HG02840 (cell line): ENCODE measurements at regions not wholly inside any gene's neighbourhood (a gene's known extent, or its start where the extent isn't known, plus 50 kb on each side); places are given as distances from the start of the nearest gene placed in this dataset.
"Not testable (repeated sequence)": the region's sequence is repeated elsewhere in the genome, so short reads cannot be mapped to it uniquely, and the experiment has no call there.

Experiments
- ATAC-seq: cut with Tn5 transposase; IDR thresholded peaks from one replicate; pipeline ENCODE4 v1.9.1; 2021; ENCODE audit warnings: mild to moderate bottlenecking, moderate library complexity, moderate number of reproducible peaks; ENCODE audit not compliant: unreplicated experiment, low FRiP score

GRCh38 chr3:67145738-67146137 is 147.6 kb downstream of the KBTBD8 start:
- no peak for ATAC-seq

DNA sequence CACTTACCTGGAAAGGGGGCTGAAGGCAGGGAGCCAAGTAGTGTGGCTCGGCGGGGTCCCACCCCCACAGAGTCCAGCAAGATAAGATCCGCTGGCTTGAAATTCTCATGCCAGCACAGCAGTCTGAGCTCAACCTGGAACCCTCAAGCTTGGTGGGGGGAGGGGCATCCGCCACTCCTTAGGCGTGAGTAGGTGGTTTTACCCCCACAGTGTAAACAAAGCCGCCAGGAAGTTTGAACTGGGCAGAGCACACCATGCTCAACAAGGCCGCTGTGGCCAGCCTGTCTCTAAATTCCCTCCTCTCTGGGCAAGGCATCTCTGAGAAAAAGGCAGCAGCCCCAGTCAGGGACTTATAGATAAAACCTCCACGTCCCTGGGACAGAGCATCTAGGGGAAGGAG is 156.3 kb downstream of the KBTBD8 start:
- ATAC-seq: no peak

DNA sequence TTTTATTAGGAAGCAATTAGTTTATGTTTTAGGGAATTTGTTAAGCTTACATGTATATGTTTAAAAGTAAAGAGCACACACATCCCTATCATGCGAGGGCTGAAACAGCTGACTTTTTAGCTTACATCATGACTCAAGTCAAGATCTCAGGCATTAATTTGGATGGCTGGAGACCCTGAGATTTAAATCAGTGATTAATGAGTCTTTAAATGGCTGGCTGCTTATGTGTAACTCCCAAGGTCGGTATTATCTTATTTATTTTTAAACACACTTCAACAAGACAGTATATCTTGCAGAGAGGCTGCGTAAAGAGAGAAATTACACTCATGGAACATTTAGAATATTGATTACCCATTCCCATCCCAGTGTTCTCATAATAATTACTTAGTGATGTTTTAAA is 169.4 kb downstream of the KBTBD8 start:
- ATAC-seq: no peak

DNA sequence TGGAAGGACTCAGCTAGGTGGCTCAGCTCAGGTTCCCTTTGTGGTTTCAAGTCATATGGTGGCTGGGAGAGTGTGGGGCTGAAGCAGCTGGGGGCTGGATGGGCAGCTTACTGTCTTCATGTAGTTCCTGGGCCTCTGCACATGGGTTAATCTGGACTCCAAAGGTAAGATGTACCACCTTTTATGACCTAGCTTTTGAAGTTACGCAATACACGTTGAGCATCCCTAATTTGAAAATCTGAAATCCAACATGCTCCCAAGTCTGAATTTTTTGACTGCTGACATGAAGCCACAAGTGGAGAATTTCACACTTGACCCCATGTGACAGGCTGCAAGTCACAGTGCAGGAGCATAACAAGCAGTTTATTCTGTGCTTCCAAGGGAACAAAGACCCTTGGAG is 173.7 kb downstream of the KBTBD8 start:
- ATAC-seq: no peak

GRCh38 chr3:67173130-67173529 is 175.0 kb downstream of the KBTBD8 start:
- ATAC-seq: not testable (repeated sequence)

GRCh38 chr3:67176396-67176795 is 178.3 kb downstream of the KBTBD8 start:
- ATAC-seq: no peak

GRCh38 chr3:67192466-67192865 is 194.4 kb downstream of the KBTBD8 start:
- ATAC-seq: no peak

DNA sequence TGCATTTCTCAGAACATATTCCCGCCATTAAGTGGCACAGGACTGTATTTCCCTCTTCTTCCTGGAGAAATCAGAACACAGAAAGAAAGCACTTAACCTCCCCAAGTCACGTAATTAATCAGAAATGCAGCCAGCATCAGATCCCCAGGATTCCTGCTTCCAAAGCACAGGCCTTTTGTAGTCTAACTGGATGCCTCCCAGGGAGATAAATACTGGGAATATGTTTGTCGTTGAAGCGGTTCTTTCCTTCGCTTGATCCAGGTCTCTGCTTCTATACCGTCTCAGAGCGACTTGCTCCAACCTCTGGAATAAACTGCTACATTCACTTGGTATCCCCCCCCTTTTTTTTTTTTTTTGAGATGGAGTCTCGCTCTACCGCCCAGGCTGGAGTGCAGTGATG is 198.6 kb downstream of the KBTBD8 start:
- no peak for ATAC-seq

DNA sequence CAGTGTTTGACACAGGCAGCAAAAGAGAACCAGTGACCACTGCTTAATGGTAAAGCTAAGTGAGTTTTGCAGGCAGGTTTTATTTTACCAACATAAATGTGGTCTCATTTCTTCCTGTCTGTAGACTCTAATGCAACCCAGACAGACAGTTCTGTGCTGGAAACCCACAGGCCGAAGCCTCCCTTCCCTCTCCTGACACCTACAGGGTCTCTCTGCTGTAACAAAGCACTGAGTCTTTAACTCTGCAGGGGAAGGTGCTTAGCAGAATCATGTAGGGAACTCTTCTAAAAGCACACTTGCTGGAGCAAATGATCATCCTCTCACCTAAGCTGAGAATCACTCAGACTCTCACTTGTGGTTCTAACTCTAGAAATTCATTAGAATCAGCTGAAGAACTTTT is 200.3 kb downstream of the KBTBD8 start:
- no peak for ATAC-seq

- ATAC-seq: no peak
These were observed 202.5 kb downstream of the KBTBD8 start for GRCh38 chr3:67200618-67201017.

DNA sequence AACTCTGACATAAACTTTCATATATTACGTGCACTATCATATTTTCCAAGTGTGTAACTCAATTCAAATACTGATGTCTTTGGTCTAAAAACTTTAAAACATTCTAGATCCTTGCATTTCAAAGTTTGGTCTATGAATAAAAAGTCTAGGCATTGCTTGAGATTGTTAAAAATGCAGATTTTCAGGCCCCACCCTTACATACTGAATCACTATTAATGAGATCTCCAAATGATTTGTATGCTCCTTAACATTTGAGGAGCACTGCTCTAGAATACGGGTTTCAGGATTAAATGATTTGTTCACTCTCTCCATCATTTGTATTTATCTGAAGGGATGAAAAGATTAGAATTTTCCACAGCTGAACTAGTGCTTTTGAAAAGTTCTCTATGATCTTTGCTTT is 202.9 kb downstream of the KBTBD8 start:
- ATAC-seq: no peak

DNA sequence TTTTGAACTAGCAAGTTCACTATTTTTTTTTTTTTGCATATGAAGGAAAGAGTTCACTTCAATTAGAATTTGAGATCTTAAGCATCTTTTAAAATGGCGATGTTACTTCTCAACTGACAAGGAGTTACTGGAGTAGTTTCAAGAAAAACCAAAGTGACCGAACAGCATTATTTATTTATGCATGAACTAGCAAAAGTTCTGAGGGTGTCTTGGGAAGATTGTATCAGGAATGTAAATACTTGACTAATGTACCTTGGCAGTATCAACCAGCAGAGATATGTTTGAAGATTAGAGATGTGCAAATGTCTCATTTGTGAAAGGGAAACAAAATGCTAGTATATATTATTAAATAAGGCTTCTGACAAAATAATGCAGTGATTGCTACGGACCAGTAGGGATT is 203.9 kb downstream of the KBTBD8 start:
- no peak for ATAC-seq

DNA sequence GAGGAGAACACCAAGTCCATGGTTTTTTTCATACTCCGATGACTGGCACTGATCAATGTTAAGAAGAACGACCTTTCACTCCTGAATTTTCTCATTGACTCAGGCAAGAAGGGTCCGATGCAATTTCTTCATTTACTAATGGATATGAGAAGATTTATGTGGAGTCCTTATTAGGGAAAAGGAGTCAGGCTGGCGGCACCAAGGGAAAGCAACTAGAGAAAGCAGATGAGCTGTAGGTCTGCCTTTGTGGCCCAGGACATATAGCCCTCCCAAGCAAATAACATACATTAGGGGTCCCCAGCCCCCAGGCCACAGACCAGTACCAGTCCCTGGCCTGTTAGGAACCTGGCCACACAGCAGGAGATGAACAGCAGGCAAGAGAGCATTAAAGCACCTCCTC is 206.8 kb downstream of the KBTBD8 start:
- no peak for ATAC-seq

DNA sequence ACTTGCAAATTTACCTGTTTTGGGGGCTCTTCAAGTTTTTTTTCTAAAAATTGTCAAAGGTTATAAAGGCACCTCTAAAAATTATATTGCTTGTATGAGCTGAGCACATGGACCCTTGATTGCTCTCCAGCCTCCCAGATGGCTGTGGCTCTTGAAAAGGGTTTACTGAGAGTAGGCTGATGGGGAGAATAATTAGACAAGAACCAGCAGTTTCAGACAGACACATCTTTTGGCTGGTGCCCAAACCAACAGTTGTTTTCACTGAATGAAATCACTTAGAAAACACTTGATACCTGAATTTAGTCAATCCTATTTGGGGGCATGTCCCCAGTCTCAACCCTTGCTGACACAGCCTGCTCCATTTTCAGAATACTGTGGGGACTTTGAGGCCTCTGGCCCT is 217.6 kb downstream of the KBTBD8 start:
- ATAC-seq: no peak

DNA sequence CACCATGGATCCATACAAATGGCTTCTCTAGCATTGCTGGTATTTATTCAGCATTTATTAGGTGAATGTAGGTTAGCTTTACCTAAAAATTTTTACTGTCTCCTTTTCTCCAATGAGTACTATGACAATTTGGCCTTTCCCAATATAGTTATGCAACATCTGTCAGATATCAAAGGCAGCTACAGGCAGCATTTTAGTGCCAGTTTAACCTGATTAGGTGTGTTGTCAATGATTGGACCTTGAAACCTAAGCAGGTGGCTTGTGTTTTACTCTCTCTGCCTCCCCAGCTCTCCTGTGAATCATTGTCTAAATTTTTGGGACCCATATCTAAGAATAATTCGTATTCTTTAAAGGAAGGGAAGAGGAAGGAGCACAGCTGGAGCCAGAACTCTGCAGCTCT is 228.9 kb downstream of the KBTBD8 start:
- no peak for ATAC-seq

DNA sequence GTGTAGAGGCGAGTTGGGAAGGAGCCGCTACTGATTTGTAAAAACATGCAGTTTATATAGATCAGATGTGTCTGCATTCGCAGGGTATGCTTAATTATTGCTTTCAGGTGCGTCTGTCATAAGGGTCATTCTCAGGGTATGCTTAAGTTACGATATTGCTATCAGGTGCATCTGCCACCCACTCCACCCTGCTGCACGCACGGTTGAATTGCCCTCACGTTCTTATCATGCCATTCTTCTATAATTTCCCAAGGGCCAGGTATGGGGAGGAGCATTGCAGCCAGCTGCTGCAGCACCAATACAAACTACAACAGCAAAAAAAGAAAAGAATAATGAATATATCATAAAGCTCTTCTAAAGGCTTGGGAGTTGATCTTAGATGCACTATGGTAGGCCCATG is 230.0 kb downstream of the KBTBD8 start:
- no peak for ATAC-seq

DNA sequence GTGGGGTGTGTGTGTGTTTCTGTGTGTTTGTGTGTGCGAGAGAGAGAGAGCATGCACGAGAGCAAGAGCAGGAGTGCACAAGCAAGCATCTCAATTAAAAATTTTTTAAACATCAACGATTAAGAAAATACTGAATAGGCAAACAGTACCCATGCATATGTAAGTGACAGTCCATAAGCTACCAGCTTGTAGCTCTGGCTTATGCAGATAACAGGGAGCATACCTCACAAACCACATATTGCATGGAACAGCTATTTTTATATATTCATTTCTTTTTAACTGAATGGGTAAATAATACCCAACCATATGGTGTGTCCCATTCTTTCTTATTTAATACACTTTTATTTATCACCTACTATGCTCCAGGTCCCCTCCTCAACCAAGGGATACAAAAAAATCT is 234.5 kb downstream of the KBTBD8 start:
- no peak for ATAC-seq

DNA sequence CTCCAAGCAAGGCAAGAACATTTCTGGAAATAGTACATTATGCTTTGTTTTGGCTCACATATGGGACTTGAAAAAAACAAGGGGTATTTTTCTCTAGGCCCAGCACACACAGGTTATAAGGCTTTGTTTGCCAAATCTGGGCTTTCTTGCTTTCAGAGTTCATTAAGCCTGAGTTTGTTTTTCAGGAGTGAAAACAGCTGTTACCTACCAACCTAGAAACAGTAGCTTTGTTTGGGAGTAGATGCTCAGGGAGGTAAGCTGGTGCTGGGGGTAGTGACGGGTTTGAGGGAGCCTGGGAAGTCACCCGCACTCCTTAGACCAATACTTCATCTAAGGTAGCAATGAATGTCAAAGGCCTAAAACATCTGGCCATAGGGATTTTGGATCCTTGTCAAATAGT is 241.2 kb downstream of the KBTBD8 start:
- ATAC-seq: no peak

DNA sequence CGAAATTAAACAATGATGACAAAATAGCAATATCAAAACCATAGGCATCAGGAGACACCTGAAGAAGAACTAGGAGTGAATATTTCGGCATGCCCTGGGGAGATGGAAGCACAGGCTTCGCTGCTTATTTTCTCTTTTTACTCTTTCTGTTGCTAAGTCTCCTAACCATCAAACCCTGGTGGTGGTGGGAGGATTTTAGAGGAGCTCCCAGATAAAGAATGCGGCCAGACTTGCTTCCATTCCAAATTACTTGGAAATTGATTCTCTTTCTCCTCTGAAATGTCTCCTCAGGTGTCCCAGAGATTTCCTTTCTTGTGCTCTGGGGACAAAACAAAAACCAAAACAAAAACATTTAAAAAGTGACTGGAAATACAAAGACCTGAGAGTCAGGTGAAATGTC is 243.0 kb downstream of the KBTBD8 start:
- no peak for ATAC-seq

DNA sequence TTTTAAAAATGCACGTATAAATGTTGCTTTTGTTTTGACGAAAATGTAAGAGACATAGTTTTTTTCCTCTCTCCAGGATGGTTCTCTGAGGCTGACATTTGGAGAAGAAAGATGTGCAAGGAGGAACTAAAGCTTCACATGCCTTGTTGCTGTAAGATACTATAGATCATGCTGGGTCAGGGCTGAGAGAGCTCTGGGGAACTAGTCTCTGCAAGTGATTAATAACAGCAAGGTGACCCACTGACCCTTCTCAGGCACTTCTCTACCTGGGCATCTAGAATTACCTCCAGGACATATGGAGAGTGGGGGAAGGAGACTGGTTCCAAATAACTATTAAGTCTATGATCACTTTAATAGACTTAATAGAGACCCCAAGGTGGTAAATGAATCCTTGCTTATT is 246.0 kb downstream of the KBTBD8 start:
- ATAC-seq: no peak

GRCh38 chr3:67245545-67245944 is 247.4 kb downstream of the KBTBD8 start:
- ATAC-seq: no peak

DNA sequence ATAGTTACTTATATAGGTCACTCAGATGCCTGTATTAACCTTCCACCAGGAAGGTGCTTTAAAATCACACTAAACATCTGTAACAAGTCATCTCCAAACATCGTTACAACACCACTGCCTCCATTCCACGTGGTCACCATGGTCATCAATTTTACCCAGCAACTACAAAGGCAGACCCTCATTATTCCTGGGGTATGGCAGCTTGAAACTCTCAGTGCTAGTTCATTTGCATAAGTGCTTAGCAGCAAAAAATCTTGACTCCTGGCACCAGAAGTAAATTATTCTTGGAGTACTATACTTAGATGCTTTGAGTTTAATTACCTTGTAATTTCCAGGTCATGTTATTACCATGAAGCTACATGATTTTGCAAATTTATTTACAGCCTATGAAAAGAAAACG is 250.6 kb downstream of the KBTBD8 start:
- ATAC-seq: no peak

- ATAC-seq: not testable (repeated sequence)
These were observed 254.8 kb downstream of the KBTBD8 start for GRCh38 chr3:67252906-67253305.
